HG03045 (cell line): ENCODE measurements at regions not wholly inside any gene's neighbourhood (a gene's known extent, or its start where the extent isn't known, plus 50 kb on each side); places are given as distances from the start of the nearest gene placed in this dataset.
"Not testable (repeated sequence)": the region's sequence is repeated elsewhere in the genome, so short reads cannot be mapped to it uniquely, and the experiment has no call there.

ENCODE experiments used
- ATAC-seq: cut with Tn5 transposase; IDR thresholded peaks from one replicate; pipeline ENCODE4 v1.9.1; 2021; ENCODE audit warnings: mild to moderate bottlenecking, moderate library complexity; ENCODE audit not compliant: unreplicated experiment

- ATAC-seq: no peak
These were observed 111.7 kb downstream of the FAM50B start for GRCh38 chr6:3960754-3961361.

- ATAC-seq: no peak
These were observed 112.5 kb downstream of the FAM50B start for GRCh38 chr6:3961581-3962215.

- ATAC-seq: no peak
These were observed 113.4 kb downstream of the FAM50B start for GRCh38 chr6:3962291-3963280.

- no peak for ATAC-seq
These were observed 114.3 kb downstream of the FAM50B start for GRCh38 chr6:3963426-3963825.

GRCh38 chr6:3965071-3965718 is 113.7 kb downstream of the FAM217A start:
- ATAC-seq: no peak

- no peak for ATAC-seq
These were observed 112.5 kb downstream of the FAM217A start for GRCh38 chr6:3966426-3966825.

GRCh38 chr6:3970097-3970496 is 108.8 kb downstream of the FAM217A start:
- ATAC-seq: no peak

GRCh38 chr6:3973152-3973551 is 105.8 kb downstream of the FAM217A start:
- not testable (repeated sequence) for ATAC-seq

- peak; percentile 85 for ATAC-seq
These were observed 100.8 kb downstream of the FAM217A start for GRCh38 chr6:3977875-3978711.

- ATAC-seq: not testable (repeated sequence)
These were observed 100.0 kb downstream of the FAM217A start for GRCh38 chr6:3978966-3979365.

- ATAC-seq: no peak
These were observed 97.0 kb downstream of the FAM217A start for GRCh38 chr6:3981917-3982316.

GRCh38 chr6:3983778-3984177 is 95.2 kb downstream of the FAM217A start:
- no peak for ATAC-seq

- ATAC-seq: no peak
These were observed 94.4 kb downstream of the FAM217A start for GRCh38 chr6:3984494-3984893.

- no peak for ATAC-seq
These were observed 92.7 kb downstream of the FAM217A start for GRCh38 chr6:3986241-3986640.

GRCh38 chr6:3987053-3987452 is 91.9 kb downstream of the FAM217A start:
- ATAC-seq: no peak

- no peak for ATAC-seq
These were observed 91.4 kb downstream of the FAM217A start for GRCh38 chr6:3987576-3987975.

GRCh38 chr6:3990692-3991491 is 88.0 kb downstream of the FAM217A start:
- peak; percentile 66 for ATAC-seq

- ATAC-seq: no peak
These were observed 87.0 kb downstream of the FAM217A start for GRCh38 chr6:3991941-3992340.

GRCh38 chr6:3996349-3996748 is 82.6 kb downstream of the FAM217A start:
- no peak for ATAC-seq
